WTC11 (cell line): ENCODE measurements at regions not wholly inside any gene's neighbourhood (a gene's known extent, or its start where the extent isn't known, plus 50 kb on each side); places are given as distances from the start of the nearest gene placed in this dataset.

ENCODE experiments used
- ATAC-seq: fragments of 200-7000 bp; cut with Tn5 transposase; 2 replicates; pipeline ENCODE4 v1.10.0; 2021; ENCODE audit warnings: mild to moderate bottlenecking, moderate library complexity
- CTCF ChIA-PET: fragments of 300-600 bp; sonication (Branson Sonifier 250); formaldehyde crosslinking; loops from one replicate; lab custom pipeline; 2021; ENCODE audit warnings: antibody characterized with exemption; lab: Charles Lee
- POLR2A ChIA-PET: fragments of 350-600 bp; sonication (Branson Sonifier 250); formaldehyde crosslinking; loops from one replicate; lab custom pipeline; 2021; ENCODE audit warnings: antibody characterized with exemption; lab: Charles Lee
- DNase-seq: peaks from one replicate; pipeline ENCODE4 v3.0.0; 2021; ENCODE audit warnings: low spot score
- H3K27ac Mint-ChIP-seq: 2 replicates; pipeline ENCODE4 v1.8.0; 2021; ENCODE audit warnings: mixed read lengths
- H3K27me3 Mint-ChIP-seq: 2 replicates; pipeline ENCODE4 v1.8.0; 2021; ENCODE audit warnings: low read depth, mild to moderate bottlenecking, moderate library complexity, mixed read lengths
- H3K36me3 Mint-ChIP-seq: 2 replicates; pipeline ENCODE4 v1.8.0; 2021; ENCODE audit warnings: mixed read lengths
- H3K4me1 Mint-ChIP-seq: 2 replicates; pipeline ENCODE4 v1.8.0; 2022; ENCODE audit warnings: mixed read lengths
- H3K4me3 Mint-ChIP-seq: 2 replicates; pipeline ENCODE4 v1.8.0; 2021; ENCODE audit warnings: mild to moderate bottlenecking, moderate library complexity, mixed read lengths
- H3K9me3 Mint-ChIP-seq: 2 replicates; pipeline ENCODE4 v1.8.0; 2021; ENCODE audit warnings: mixed read lengths
- CREB1 ChIP-seq: sonication (generic); formaldehyde crosslinking; IDR thresholded peaks from 2 replicates; pipeline ENCODE4 v1.8.0; 2023; ENCODE audit warnings: mild to moderate bottlenecking, missing genetic modification reagents
- ESRRA ChIP-seq: sonication (generic); formaldehyde crosslinking; IDR thresholded peaks from 2 replicates; pipeline ENCODE4 v1.8.1; 2022; ENCODE audit warnings: mild to moderate bottlenecking, missing genetic modification reagents, borderline replicate concordance
- FOXP1 ChIP-seq: sonication (generic); formaldehyde crosslinking; IDR thresholded peaks from 2 replicates; pipeline ENCODE4 v1.8.0; 2022; ENCODE audit warnings: missing genetic modification reagents, mild to moderate bottlenecking, moderate library complexity, borderline replicate concordance
- GABPB1 ChIP-seq: sonication (generic); formaldehyde crosslinking; IDR thresholded peaks from 2 replicates; pipeline ENCODE4 v1.8.1; 2023; ENCODE audit warnings: mild to moderate bottlenecking, missing genetic modification reagents
- GTF2I ChIP-seq: fragments of 250-450 bp; sonication (Bioruptor Pico); conservative IDR thresholded peaks from 2 replicates; pipeline ENCODE4 v1.4.0; 2021; ENCODE audit warnings: mild to moderate bottlenecking
- IRF2 ChIP-seq: sonication (generic); formaldehyde crosslinking; IDR thresholded peaks from 2 replicates; pipeline ENCODE4 v1.8.0; 2022; ENCODE audit warnings: low read depth, missing genetic modification reagents, borderline replicate concordance
- MYBL2 ChIP-seq: sonication (generic); formaldehyde crosslinking; IDR thresholded peaks from 2 replicates; pipeline ENCODE4 v1.8.1; 2023; ENCODE audit warnings: mild to moderate bottlenecking, moderate library complexity, missing genetic modification reagents
- SP1 ChIP-seq: sonication (generic); formaldehyde crosslinking; conservative IDR thresholded peaks from 2 replicates; pipeline ENCODE4 v1.8.1; 2022; ENCODE audit warnings: missing genetic modification reagents
- TCF7 ChIP-seq: sonication (generic); formaldehyde crosslinking; IDR thresholded peaks from 2 replicates; pipeline ENCODE4 v1.8.0; 2022; ENCODE audit warnings: mild to moderate bottlenecking, low read depth, missing genetic modification reagents, moderate library complexity
- TP53 ChIP-seq: sonication (generic); formaldehyde crosslinking; IDR thresholded peaks from 2 replicates; pipeline ENCODE4 v1.8.1; 2023; ENCODE audit warnings: mild to moderate bottlenecking, missing genetic modification reagents
- ZNF263 ChIP-seq: sonication (generic); formaldehyde crosslinking; IDR thresholded peaks from 2 replicates; pipeline ENCODE4 v1.8.1; 2022; ENCODE audit warnings: low read depth, mild to moderate bottlenecking, moderate library complexity, missing genetic modification reagents
- ZNF396 ChIP-seq: fragments of 250-450 bp; sonication (Bioruptor Pico); IDR thresholded peaks from 2 replicates; pipeline ENCODE4 v1.8.0; 2021; ENCODE audit warnings: mild to moderate bottlenecking, moderate library complexity, borderline replicate concordance
- TF ChIP-seq, protein P1 (sequence below): sonication (generic); formaldehyde crosslinking; IDR thresholded peaks from 2 replicates; pipeline ENCODE4 v1.8.0; 2023; ENCODE audit warnings: mild to moderate bottlenecking, missing genetic modification reagents
- TF ChIP-seq, protein P2 (sequence below): sonication (generic); formaldehyde crosslinking; IDR thresholded peaks from 2 replicates; pipeline ENCODE4 v1.8.1; 2023; ENCODE audit warnings: mild to moderate bottlenecking, missing genetic modification reagents, moderate library complexity
- TF ChIP-seq, protein P3 (sequence below): fragments of 250-450 bp; sonication (Bioruptor Pico); IDR thresholded peaks from 2 replicates; pipeline ENCODE4 v1.9.0; 2021; ENCODE audit warnings: mild to moderate bottlenecking
- TF ChIP-seq, protein P4 (sequence below): sonication (generic); formaldehyde crosslinking; IDR thresholded peaks from 2 replicates; pipeline ENCODE4 v1.8.0; 2023; ENCODE audit warnings: missing genetic modification reagents
- TF ChIP-seq, protein P5 (sequence below): sonication (generic); formaldehyde crosslinking; IDR thresholded peaks from 2 replicates; pipeline ENCODE4 v1.8.0; 2022; ENCODE audit warnings: mild to moderate bottlenecking, missing genetic modification reagents
- TF ChIP-seq, protein P6 (sequence below): fragments of 200-600 bp; IDR thresholded peaks from 2 replicates; pipeline ENCODE4 v1.8.0; 2022; ENCODE audit warnings: antibody characterized with exemption
- TF ChIP-seq, protein P7 (sequence below): fragments of 250-450 bp; sonication (Bioruptor Pico); IDR thresholded peaks from 2 replicates; pipeline ENCODE4 v1.9.0; 2021; ENCODE audit warnings: mild to moderate bottlenecking, borderline replicate concordance
- TF ChIP-seq, protein P8 (sequence below): sonication (generic); formaldehyde crosslinking; conservative IDR thresholded peaks from 2 replicates; pipeline ENCODE4 v1.8.1; 2023; ENCODE audit warnings: mild to moderate bottlenecking, low read depth, missing genetic modification reagents, moderate library complexity

DNA sequence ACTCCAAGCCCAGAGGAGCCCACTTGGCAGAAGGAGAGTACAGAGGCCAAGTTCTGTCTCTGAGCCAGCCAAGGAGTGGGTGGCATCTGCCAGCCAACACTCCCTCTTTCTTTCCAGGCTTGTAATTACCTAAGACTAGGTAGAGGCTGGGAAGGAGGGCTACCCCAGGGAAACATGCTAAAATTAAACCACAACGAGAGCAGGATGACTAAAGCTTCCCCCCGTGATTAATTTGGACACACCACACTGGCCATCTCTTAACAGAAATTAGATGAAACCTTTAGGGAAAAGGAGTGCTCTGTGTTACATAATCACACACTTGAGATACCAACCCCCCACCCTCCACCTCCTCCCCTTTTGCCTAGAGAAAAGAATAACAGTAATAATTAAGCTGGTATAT lies 102.1 kb upstream of the ZC3H12A start:
- POLR2A ChIA-PET, result no interaction called here
- Mint-ChIP-seq H3K27me3 (peaks cover 22% of the 10 kb centered on the region), H3K36me3 (no peaks in the 10 kb centered on the region), H3K4me3 (no peak overlapping the region), H3K27ac (no peak overlapping the region), H3K4me1 (no peaks in the 10 kb centered on the region)
- no peak for ATAC-seq
- DNase-seq, result no peak
- no peak for TF ChIP-seq ZNF263
- no peak for TF ChIP-seq ESRRA (CRISPR knock-in tag)
- TF ChIP-seq GABPB1, result no peak
- TF ChIP-seq, protein P1, sequence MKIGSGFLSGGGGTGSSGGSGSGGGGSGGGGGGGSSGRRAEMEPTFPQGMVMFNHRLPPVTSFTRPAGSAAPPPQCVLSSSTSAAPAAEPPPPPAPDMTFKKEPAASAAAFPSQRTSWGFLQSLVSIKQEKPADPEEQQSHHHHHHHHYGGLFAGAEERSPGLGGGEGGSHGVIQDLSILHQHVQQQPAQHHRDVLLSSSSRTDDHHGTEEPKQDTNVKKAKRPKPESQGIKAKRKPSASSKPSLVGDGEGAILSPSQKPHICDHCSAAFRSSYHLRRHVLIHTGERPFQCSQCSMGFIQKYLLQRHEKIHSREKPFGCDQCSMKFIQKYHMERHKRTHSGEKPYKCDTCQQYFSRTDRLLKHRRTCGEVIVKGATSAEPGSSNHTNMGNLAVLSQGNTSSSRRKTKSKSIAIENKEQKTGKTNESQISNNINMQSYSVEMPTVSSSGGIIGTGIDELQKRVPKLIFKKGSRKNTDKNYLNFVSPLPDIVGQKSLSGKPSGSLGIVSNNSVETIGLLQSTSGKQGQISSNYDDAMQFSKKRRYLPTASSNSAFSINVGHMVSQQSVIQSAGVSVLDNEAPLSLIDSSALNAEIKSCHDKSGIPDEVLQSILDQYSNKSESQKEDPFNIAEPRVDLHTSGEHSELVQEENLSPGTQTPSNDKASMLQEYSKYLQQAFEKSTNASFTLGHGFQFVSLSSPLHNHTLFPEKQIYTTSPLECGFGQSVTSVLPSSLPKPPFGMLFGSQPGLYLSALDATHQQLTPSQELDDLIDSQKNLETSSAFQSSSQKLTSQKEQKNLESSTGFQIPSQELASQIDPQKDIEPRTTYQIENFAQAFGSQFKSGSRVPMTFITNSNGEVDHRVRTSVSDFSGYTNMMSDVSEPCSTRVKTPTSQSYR (CRISPR knock-in tag), result no peak
- no peak for TF ChIP-seq IRF2 (CRISPR knock-in tag)
- no peak for TF ChIP-seq SP1
- no peak for TF ChIP-seq GTF2I (CRISPR knock-in tag)
- TF ChIP-seq, protein P2, sequence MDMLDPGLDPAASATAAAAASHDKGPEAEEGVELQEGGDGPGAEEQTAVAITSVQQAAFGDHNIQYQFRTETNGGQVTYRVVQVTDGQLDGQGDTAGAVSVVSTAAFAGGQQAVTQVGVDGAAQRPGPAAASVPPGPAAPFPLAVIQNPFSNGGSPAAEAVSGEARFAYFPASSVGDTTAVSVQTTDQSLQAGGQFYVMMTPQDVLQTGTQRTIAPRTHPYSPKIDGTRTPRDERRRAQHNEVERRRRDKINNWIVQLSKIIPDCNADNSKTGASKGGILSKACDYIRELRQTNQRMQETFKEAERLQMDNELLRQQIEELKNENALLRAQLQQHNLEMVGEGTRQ (CRISPR knock-in tag), result no peak
- no peak for TF ChIP-seq CREB1 (CRISPR knock-in tag)
- TF ChIP-seq, protein P3, sequence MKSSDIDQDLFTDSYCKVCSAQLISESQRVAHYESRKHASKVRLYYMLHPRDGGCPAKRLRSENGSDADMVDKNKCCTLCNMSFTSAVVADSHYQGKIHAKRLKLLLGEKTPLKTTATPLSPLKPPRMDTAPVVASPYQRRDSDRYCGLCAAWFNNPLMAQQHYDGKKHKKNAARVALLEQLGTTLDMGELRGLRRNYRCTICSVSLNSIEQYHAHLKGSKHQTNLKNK (CRISPR knock-in tag), result no peak
- no peak for TF ChIP-seq TP53
- TF ChIP-seq, all 79 proteins: peak for 0
- H3K9me3 Mint-ChIP-seq, result no peaks in the 10 kb centered on the region
- CTCF ChIA-PET, result interaction anchor here (1.0 kb wide), 1 partner anchor 115 kb away, joined by 4 read pairs; no protein-coding TSS in a partner anchor

DNA sequence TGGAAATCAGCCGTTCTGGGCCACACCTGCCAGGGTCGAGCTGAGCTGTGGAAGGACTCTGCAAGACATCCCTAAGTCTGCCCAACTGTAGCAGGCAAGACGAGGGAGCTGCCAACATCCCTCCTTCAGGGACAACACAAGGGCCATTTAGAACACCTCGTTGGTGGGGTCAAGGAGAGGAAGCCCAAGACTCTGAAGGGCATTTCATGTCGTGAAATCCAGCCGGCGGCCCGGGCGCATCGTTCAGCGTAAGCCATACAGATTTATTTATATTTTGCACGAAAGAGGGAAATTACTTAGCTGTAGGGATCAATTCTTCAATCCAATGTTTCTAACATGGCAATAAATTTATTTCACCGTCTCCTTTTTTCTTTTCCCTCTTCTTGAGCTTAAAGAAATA lies 101.7 kb upstream of the ZC3H12A start:
- Mint-ChIP-seq H3K27me3 (peaks cover 26% of the 10 kb centered on the region), H3K27ac (no peak overlapping the region), H3K4me3 (no peak overlapping the region), H3K36me3 (no peaks in the 10 kb centered on the region), H3K9me3 (no peaks in the 10 kb centered on the region), H3K4me1 (no peaks in the 10 kb centered on the region)
- ChIA-PET POLR2A (no interaction called here), CTCF (interaction anchor here (0.6 to 1.0 kb wide), 3 partner anchors 115 to 830 kb away, joined by 3 to 4 read pairs (median 3); no protein-coding TSS in a partner anchor)
- ATAC-seq, result no peak
- no peak for DNase-seq
- no peak for TF ChIP-seq TCF7
- TF ChIP-seq, protein P4, sequence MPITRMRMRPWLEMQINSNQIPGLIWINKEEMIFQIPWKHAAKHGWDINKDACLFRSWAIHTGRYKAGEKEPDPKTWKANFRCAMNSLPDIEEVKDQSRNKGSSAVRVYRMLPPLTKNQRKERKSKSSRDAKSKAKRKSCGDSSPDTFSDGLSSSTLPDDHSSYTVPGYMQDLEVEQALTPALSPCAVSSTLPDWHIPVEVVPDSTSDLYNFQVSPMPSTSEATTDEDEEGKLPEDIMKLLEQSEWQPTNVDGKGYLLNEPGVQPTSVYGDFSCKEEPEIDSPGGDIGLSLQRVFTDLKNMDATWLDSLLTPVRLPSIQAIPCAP (CRISPR knock-in tag), result no peak
- TF ChIP-seq, protein P5, sequence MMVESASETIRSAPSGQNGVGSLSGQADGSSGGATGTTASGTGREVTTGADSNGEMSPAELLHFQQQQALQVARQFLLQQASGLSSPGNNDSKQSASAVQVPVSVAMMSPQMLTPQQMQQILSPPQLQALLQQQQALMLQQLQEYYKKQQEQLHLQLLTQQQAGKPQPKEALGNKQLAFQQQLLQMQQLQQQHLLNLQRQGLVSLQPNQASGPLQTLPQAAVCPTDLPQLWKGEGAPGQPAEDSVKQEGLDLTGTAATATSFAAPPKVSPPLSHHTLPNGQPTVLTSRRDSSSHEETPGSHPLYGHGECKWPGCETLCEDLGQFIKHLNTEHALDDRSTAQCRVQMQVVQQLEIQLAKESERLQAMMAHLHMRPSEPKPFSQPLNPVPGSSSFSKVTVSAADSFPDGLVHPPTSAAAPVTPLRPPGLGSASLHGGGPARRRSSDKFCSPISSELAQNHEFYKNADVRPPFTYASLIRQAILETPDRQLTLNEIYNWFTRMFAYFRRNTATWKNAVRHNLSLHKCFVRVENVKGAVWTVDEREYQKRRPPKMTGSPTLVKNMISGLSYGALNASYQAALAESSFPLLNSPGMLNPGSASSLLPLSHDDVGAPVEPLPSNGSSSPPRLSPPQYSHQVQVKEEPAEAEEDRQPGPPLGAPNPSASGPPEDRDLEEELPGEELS (CRISPR knock-in tag), result no peak
- TF ChIP-seq, protein P6, sequence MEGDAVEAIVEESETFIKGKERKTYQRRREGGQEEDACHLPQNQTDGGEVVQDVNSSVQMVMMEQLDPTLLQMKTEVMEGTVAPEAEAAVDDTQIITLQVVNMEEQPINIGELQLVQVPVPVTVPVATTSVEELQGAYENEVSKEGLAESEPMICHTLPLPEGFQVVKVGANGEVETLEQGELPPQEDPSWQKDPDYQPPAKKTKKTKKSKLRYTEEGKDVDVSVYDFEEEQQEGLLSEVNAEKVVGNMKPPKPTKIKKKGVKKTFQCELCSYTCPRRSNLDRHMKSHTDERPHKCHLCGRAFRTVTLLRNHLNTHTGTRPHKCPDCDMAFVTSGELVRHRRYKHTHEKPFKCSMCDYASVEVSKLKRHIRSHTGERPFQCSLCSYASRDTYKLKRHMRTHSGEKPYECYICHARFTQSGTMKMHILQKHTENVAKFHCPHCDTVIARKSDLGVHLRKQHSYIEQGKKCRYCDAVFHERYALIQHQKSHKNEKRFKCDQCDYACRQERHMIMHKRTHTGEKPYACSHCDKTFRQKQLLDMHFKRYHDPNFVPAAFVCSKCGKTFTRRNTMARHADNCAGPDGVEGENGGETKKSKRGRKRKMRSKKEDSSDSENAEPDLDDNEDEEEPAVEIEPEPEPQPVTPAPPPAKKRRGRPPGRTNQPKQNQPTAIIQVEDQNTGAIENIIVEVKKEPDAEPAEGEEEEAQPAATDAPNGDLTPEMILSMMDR, result no peak
- no peak for TF ChIP-seq MYBL2 (CRISPR knock-in tag)
- TF ChIP-seq, protein P7, sequence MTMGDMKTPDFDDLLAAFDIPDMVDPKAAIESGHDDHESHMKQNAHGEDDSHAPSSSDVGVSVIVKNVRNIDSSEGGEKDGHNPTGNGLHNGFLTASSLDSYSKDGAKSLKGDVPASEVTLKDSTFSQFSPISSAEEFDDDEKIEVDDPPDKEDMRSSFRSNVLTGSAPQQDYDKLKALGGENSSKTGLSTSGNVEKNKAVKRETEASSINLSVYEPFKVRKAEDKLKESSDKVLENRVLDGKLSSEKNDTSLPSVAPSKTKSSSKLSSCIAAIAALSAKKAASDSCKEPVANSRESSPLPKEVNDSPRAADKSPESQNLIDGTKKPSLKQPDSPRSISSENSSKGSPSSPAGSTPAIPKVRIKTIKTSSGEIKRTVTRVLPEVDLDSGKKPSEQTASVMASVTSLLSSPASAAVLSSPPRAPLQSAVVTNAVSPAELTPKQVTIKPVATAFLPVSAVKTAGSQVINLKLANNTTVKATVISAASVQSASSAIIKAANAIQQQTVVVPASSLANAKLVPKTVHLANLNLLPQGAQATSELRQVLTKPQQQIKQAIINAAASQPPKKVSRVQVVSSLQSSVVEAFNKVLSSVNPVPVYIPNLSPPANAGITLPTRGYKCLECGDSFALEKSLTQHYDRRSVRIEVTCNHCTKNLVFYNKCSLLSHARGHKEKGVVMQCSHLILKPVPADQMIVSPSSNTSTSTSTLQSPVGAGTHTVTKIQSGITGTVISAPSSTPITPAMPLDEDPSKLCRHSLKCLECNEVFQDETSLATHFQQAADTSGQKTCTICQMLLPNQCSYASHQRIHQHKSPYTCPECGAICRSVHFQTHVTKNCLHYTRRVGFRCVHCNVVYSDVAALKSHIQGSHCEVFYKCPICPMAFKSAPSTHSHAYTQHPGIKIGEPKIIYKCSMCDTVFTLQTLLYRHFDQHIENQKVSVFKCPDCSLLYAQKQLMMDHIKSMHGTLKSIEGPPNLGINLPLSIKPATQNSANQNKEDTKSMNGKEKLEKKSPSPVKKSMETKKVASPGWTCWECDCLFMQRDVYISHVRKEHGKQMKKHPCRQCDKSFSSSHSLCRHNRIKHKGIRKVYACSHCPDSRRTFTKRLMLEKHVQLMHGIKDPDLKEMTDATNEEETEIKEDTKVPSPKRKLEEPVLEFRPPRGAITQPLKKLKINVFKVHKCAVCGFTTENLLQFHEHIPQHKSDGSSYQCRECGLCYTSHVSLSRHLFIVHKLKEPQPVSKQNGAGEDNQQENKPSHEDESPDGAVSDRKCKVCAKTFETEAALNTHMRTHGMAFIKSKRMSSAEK (CRISPR knock-in tag), result no peak
- TF ChIP-seq, protein P8, sequence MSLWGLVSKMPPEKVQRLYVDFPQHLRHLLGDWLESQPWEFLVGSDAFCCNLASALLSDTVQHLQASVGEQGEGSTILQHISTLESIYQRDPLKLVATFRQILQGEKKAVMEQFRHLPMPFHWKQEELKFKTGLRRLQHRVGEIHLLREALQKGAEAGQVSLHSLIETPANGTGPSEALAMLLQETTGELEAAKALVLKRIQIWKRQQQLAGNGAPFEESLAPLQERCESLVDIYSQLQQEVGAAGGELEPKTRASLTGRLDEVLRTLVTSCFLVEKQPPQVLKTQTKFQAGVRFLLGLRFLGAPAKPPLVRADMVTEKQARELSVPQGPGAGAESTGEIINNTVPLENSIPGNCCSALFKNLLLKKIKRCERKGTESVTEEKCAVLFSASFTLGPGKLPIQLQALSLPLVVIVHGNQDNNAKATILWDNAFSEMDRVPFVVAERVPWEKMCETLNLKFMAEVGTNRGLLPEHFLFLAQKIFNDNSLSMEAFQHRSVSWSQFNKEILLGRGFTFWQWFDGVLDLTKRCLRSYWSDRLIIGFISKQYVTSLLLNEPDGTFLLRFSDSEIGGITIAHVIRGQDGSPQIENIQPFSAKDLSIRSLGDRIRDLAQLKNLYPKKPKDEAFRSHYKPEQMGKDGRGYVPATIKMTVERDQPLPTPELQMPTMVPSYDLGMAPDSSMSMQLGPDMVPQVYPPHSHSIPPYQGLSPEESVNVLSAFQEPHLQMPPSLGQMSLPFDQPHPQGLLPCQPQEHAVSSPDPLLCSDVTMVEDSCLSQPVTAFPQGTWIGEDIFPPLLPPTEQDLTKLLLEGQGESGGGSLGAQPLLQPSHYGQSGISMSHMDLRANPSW (CRISPR knock-in tag), result no peak
- TF ChIP-seq ZNF396 (CRISPR knock-in tag), result no peak
- no peak for TF ChIP-seq FOXP1 (CRISPR knock-in tag)
